ENCODE measurements at regions not wholly inside any gene's neighbourhood (a gene's known extent, or its start where the extent isn't known, plus 50 kb on each side); places are given as distances from the start of the nearest gene placed in this dataset.

DNA sequence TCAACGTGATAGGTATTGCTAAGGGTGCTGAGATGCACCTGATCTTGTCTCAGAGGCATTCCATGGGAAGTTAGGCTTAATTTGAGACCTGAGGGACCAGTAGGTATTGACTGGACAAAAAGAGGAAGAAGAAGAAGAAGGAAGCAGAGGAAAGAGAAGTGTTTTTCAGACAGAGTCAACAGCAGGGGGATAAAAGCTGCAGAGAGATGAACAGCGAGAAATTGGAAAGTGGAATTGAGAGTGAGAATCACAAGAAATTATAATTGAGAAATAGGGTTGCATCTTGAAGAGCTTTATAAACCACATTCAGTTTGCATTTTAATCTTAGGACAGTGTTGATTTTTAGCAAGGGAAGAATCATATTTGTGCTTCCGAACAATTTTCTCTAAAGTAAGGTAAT is 254.0 kb downstream of the CD83 start:
- ChIA-PET CTCF (no interaction called here), POLR2A (no interaction called here)
- no peak for DNase-seq (ENCODE audit: low read depth, low spot score)
- H3K27me3 ChIP-seq (ENCODE audit: control insufficient read depth, insufficient read depth, low read length) = peaks cover 4% of the 10 kb centered on the region; the same call in 1 of the 2 replicates
- intact Hi-C loops (cut with micrococcal nuclease; ENCODE audit: unreplicated experiment) (no loop called here), in situ Hi-C loops (cut with HindIII; ENCODE audit: low pct_unique_long_range_greater_than_20kb, low sequenced_read_pairs) (no loop called here)
- H3K4me3 ChIP-seq (ENCODE audit: low read depth in 2 of 2, low read length in 2 of 2) = no peak overlapping the region
- BruUV-seq (replicated peaks) = no TSS peak
- TF ChIP-seq SIN3A (IDR thresholded peaks at IDR 0.05; ENCODE audit: borderline replicate concordance, insufficient read depth, low read depth, low read length) (no peak), POLR2AphosphoS5 (IDR thresholded peaks at IDR 0.05; ENCODE audit: low read depth, low read length) (no peak)
- ATAC-seq = no peak
- no peaks in the 10 kb centered on the region for H3K36me3 ChIP-seq (ENCODE audit: control insufficient read depth, insufficient read depth, low read length)
- no peaks in the 10 kb centered on the region for H3K9me3 ChIP-seq (ENCODE audit: control insufficient read depth, insufficient read depth, low read depth, low read length)
- no peaks in the 10 kb centered on the region for H3K4me1 ChIP-seq (ENCODE audit: control insufficient read depth, insufficient read depth, low read length)
- no peak overlapping the region for H3K27ac ChIP-seq (ENCODE audit: low read length)

GRCh38 chr6:14372734-14373489 is 255.3 kb downstream of the CD83 start:
- CTCF ChIA-PET = no interaction called here
- in situ Hi-C loops (cut with HindIII; ENCODE audit: low pct_unique_long_range_greater_than_20kb, low sequenced_read_pairs) = no loop called here

GRCh38 chr6:14373648-14374437 is 256.3 kb downstream of the CD83 start:
- TF ChIP-seq TCF7L2 (IDR thresholded peaks at IDR 0.05; ENCODE audit: low read depth, low read length) (no peak), REST (IDR thresholded peaks at IDR 0.05; ENCODE audit: insufficient read depth in 1 of 2, low read depth in 2 of 2, low read length in 1 of 2) (no peak), CTCF (IDR thresholded peaks at IDR 0.05) (no peak), POLR2AphosphoS5 (IDR thresholded peaks at IDR 0.05; ENCODE audit: low read depth, low read length) (no peak), SIN3A (IDR thresholded peaks at IDR 0.05; ENCODE audit: borderline replicate concordance, insufficient read depth, low read depth, low read length) (no peak)
- BruUV-seq (replicated peaks) = no TSS peak
- Histone ChIP-seq H3K4me3 (ENCODE audit: low read depth in 2 of 2, low read length in 2 of 2) (no peak overlapping the region), H3K4me1 (ENCODE audit: control insufficient read depth, insufficient read depth, low read length) (no peaks in the 10 kb centered on the region), H3K27me3 (ENCODE audit: control insufficient read depth, insufficient read depth, low read length) (no peaks in the 10 kb centered on the region), H3K9me3 (ENCODE audit: control insufficient read depth, insufficient read depth, low read depth, low read length) (no peaks in the 10 kb centered on the region), H3K36me3 (ENCODE audit: control insufficient read depth, insufficient read depth, low read length) (no peaks in the 10 kb centered on the region), H3K27ac (ENCODE audit: low read length) (no peak overlapping the region)
- in situ Hi-C loops (cut with HindIII; ENCODE audit: low pct_unique_long_range_greater_than_20kb, low sequenced_read_pairs) = no loop called here
- ChIA-PET CTCF (no interaction called here), POLR2A (no interaction called here)
- intact Hi-C loops (cut with micrococcal nuclease; ENCODE audit: unreplicated experiment) = no loop called here
- ATAC-seq (no peak), DNase-seq (ENCODE audit: low read depth, low spot score) (no peak)

More at GRCh38 chr6:14372734-14373489, 255.3 kb downstream of the CD83 start:
- TF ChIP-seq POLR2AphosphoS5 (IDR thresholded peaks at IDR 0.05; ENCODE audit: low read depth, low read length) = no peak
- TF ChIP-seq CTCF (IDR thresholded peaks at IDR 0.05) = no peak
- TF ChIP-seq SIN3A (IDR thresholded peaks at IDR 0.05; ENCODE audit: borderline replicate concordance, insufficient read depth, low read depth, low read length) = no peak
- H3K27ac ChIP-seq (ENCODE audit: low read length) = no peak overlapping the region
- ATAC-seq (no peak), DNase-seq (ENCODE audit: low read depth, low spot score) (no peak)
- no peaks in the 10 kb centered on the region for H3K9me3 ChIP-seq (ENCODE audit: control insufficient read depth, insufficient read depth, low read depth, low read length)
- no TSS peak for BruUV-seq (replicated peaks)
- H3K4me3 ChIP-seq (ENCODE audit: low read depth in 2 of 2, low read length in 2 of 2) = no peak overlapping the region
- POLR2A ChIA-PET = no interaction called here
- no peaks in the 10 kb centered on the region for H3K4me1 ChIP-seq (ENCODE audit: control insufficient read depth, insufficient read depth, low read length)
- intact Hi-C loops (cut with micrococcal nuclease; ENCODE audit: unreplicated experiment) = no loop called here
- no peaks in the 10 kb centered on the region for H3K36me3 ChIP-seq (ENCODE audit: control insufficient read depth, insufficient read depth, low read length)
- no peaks in the 10 kb centered on the region for H3K27me3 ChIP-seq (ENCODE audit: control insufficient read depth, insufficient read depth, low read length)
